Fibroblast of lung (primary cell): ENCODE measurements at regions not wholly inside any gene's neighbourhood (a gene's known extent, or its start where the extent isn't known, plus 50 kb on each side); places are given as distances from the start of the nearest gene placed in this dataset.

Experiments
- EZH2 ChIP-seq: IDR thresholded peaks from 2 replicates; pipeline ENCODE4 v1.5.1; 2012; ENCODE audit warnings: low read length, control low read depth, mild to moderate bottlenecking; ENCODE audit errors: missing control alignments
- TF ChIP-seq, protein P1 (sequence below), 2 donors: IDR thresholded peaks in 1 of 2; conservative IDR thresholded peaks in 1 of 2; 1 replicate in 1 of 2; 2 replicates in 1 of 2; pipeline ENCODE4 v1.5.1; 2011 to 2012; ENCODE audit warnings: low read length in 2 of 2, control low read depth in 1 of 2, inconsistent platforms in 1 of 2, low read depth in 1 of 2, mild to moderate bottlenecking in 1 of 2

DNA sequence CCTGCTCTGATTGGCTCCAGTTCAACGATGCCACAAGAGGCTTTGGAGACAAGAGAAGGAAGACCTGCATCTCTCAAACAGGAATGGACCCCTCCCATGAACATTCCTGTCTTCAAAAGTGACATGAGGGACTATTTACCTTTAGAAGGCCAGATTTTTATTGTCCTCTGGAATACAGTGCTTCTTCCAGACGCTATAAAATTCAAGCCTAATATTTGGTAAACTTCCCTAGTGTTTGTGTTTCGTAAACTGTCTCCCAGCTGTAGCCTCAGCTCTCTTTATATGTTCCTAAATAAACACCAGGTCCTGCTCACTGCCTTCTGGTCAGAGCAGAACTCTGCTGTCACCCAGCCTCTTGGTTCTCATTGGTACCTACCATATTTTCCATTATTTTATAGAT is 157.8 kb downstream of the CCDC34 start:
- TF ChIP-seq, protein P1, sequence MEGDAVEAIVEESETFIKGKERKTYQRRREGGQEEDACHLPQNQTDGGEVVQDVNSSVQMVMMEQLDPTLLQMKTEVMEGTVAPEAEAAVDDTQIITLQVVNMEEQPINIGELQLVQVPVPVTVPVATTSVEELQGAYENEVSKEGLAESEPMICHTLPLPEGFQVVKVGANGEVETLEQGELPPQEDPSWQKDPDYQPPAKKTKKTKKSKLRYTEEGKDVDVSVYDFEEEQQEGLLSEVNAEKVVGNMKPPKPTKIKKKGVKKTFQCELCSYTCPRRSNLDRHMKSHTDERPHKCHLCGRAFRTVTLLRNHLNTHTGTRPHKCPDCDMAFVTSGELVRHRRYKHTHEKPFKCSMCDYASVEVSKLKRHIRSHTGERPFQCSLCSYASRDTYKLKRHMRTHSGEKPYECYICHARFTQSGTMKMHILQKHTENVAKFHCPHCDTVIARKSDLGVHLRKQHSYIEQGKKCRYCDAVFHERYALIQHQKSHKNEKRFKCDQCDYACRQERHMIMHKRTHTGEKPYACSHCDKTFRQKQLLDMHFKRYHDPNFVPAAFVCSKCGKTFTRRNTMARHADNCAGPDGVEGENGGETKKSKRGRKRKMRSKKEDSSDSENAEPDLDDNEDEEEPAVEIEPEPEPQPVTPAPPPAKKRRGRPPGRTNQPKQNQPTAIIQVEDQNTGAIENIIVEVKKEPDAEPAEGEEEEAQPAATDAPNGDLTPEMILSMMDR (conservative IDR thresholded peaks at IDR 0.05 in 1 of 2, IDR thresholded peaks at IDR 0.05 in 1 of 2; ENCODE audit: low read depth in 1 of 2, low read length in 2 of 2) = no peak
- no peak for TF ChIP-seq EZH2
